ENCODE measurements at regions not wholly inside any gene's neighbourhood (a gene's known extent, or its start where the extent isn't known, plus 50 kb on each side); places are given as distances from the start of the nearest gene placed in this dataset.

- H3K4me3 ChIP-seq (ENCODE audit: insufficient read depth, low read length, poor library complexity, severe bottlenecking): no peak overlapping the region
Observed at GRCh38 chr3:5891711-5892110, 704.2 kb downstream of the EDEM1 start.

DNA sequence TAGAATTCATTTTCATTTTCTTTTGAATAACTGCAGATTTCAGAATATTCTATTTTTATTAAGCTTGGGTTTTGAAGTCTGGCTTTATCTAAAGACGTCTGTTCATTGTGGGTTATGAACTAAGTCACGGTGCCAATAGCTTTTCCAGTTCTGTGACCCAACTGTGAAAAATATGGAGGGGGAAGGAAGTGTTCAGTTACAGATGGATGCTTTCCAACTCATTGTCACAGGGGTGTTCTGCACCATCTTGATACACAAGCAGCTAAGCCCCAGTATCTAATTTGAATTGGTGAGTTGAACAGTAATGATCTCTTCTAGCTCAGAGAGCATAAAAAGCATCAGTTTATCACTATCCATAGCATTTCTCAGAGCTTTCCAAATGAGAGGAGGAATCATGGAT is 710.6 kb downstream of the EDEM1 start:
- Histone ChIP-seq H3K27me3 (ENCODE audit: low read length) (no peaks in the 10 kb centered on the region), H3K79me2 (ENCODE audit: insufficient read depth, low read length) (no peaks in the 10 kb centered on the region), H3F3A (ENCODE audit: insufficient read depth) (no peaks in the 10 kb centered on the region), H4K20me1 (ENCODE audit: low read depth, low read length) (no peaks in the 10 kb centered on the region), H3K27ac (ENCODE audit: low read depth, low read length) (no peak overlapping the region), H3K4me3 (ENCODE audit: insufficient read depth, low read length, poor library complexity, severe bottlenecking) (no peak overlapping the region), H2AFZ (ENCODE audit: low read depth, low read length, severe bottlenecking) (no peak overlapping the region), H3K9ac (ENCODE audit: low read length) (no peak overlapping the region), H3K9me3 (ENCODE audit: insufficient read depth, low read length) (no peaks in the 10 kb centered on the region), H3K36me3 (ENCODE audit: low read length) (no peaks in the 10 kb centered on the region), H3K9me2 (replicated peaks; ENCODE audit: insufficient read depth, low read length) (no peaks in the 10 kb centered on the region), H3K4me2 (ENCODE audit: low read depth, low read length, poor library complexity, severe bottlenecking) (no peak overlapping the region)
- TF ChIP-seq EZH2phosphoT487 (conservative IDR thresholded peaks at IDR 0.05; ENCODE audit: low read length): no peak
- TF ChIP-seq CTCF (IDR thresholded peaks at IDR 0.05; ENCODE audit: insufficient read depth, low read length, poor library complexity, severe bottlenecking): no peak

More at GRCh38 chr3:5891711-5892110, 704.2 kb downstream of the EDEM1 start:
- H3F3A ChIP-seq (ENCODE audit: insufficient read depth): no peaks in the 10 kb centered on the region
- no peaks in the 10 kb centered on the region for H3K9me2 ChIP-seq (replicated peaks; ENCODE audit: insufficient read depth, low read length)
- H3K36me3 ChIP-seq (ENCODE audit: low read length): no peaks in the 10 kb centered on the region
- H3K27me3 ChIP-seq (ENCODE audit: low read length): no peaks in the 10 kb centered on the region
- no peak overlapping the region for H3K9ac ChIP-seq (ENCODE audit: low read length)
- no peak overlapping the region for H3K27ac ChIP-seq (ENCODE audit: low read depth, low read length)
- no peaks in the 10 kb centered on the region for H3K79me2 ChIP-seq (ENCODE audit: insufficient read depth, low read length)
- no peaks in the 10 kb centered on the region for H3K9me3 ChIP-seq (ENCODE audit: insufficient read depth, low read length)
- no peak overlapping the region for H2AFZ ChIP-seq (ENCODE audit: low read depth, low read length, severe bottlenecking)
- H4K20me1 ChIP-seq (ENCODE audit: low read depth, low read length): no peaks in the 10 kb centered on the region
- no peak overlapping the region for H3K4me2 ChIP-seq (ENCODE audit: low read depth, low read length, poor library complexity, severe bottlenecking)
- TF ChIP-seq CTCF (IDR thresholded peaks at IDR 0.05; ENCODE audit: insufficient read depth, low read length, poor library complexity, severe bottlenecking): no peak
- TF ChIP-seq EZH2phosphoT487 (conservative IDR thresholded peaks at IDR 0.05; ENCODE audit: low read length): no peak

DNA sequence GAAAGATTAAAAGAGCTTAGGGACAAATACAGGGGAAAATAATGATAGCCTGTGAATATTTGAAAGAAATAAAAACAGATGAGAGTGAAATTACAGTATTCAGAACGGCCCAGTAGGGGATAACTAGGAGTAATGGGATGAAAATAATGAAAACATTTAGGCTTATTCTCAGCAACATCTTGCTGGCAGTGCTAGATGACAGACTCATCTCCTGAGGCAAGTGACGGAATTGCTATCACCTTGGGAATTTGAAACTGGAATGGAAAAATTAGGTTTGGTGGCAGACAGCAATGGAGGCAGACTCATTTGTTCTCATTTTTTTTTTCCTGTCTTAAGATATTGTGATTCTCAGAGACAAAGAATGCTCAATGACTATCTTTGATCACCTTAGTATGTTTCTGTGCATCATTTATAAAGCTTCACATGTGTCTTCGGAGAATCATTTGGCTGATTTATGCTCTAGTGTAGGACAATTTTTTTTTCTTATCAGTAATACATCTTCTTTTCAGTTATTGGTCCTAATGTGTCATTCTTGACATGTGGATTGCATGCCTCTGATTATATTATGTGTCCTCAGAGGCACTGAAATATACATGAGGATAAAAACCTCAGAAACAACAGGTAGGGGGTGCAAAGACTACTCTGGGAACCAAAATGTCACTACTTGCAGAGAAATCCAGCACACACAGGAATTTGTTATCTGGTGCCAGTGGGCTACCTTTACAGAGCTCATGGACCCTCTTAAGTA is 711.7 kb downstream of the EDEM1 start:
- H3K27ac ChIP-seq (ENCODE audit: low read depth, low read length): no peak overlapping the region
- H3K79me2 ChIP-seq (ENCODE audit: insufficient read depth, low read length): no peaks in the 10 kb centered on the region
- H3K4me2 ChIP-seq (ENCODE audit: low read depth, low read length, poor library complexity, severe bottlenecking): no peak overlapping the region
- TF ChIP-seq EZH2phosphoT487 (conservative IDR thresholded peaks at IDR 0.05; ENCODE audit: low read length) (no peak), CTCF (IDR thresholded peaks at IDR 0.05; ENCODE audit: insufficient read depth, low read length, poor library complexity, severe bottlenecking) (no peak)
- no peaks in the 10 kb centered on the region for H3K27me3 ChIP-seq (ENCODE audit: low read length)
- no peaks in the 10 kb centered on the region for H3K9me3 ChIP-seq (ENCODE audit: insufficient read depth, low read length)
- H3F3A ChIP-seq (ENCODE audit: insufficient read depth): no peaks in the 10 kb centered on the region
- H3K36me3 ChIP-seq (ENCODE audit: low read length): no peaks in the 10 kb centered on the region
- H2AFZ ChIP-seq (ENCODE audit: low read depth, low read length, severe bottlenecking): no peak overlapping the region
- H3K4me3 ChIP-seq (ENCODE audit: insufficient read depth, low read length, poor library complexity, severe bottlenecking): no peak overlapping the region
- no peak overlapping the region for H3K9ac ChIP-seq (ENCODE audit: low read length)
- no peaks in the 10 kb centered on the region for H4K20me1 ChIP-seq (ENCODE audit: low read depth, low read length)
- no peaks in the 10 kb centered on the region for H3K9me2 ChIP-seq (replicated peaks; ENCODE audit: insufficient read depth, low read length)
